Right atrium auricular region (tissue), 2 donors: ENCODE measurements at regions not wholly inside any gene's neighbourhood (a gene's known extent, or its start where the extent isn't known, plus 50 kb on each side); places are given as distances from the start of the nearest gene placed in this dataset.

ENCODE experiments used
- DNase-seq: peaks from one replicate; pipeline ENCODE4 v3.0.0-alpha.2; 2019; ENCODE audit warnings: low spot score
- H3K27ac ChIP-seq, 2 donors: fragments of 200-600 bp; sonication (generic); 1 replicate in 1 of 2; 2 replicates in 1 of 2; pipeline ENCODE4 v1.5.1; 2016 to 2019
- H3K27me3 ChIP-seq, 2 donors: fragments of 200-600 bp; sonication (generic); one replicate each; pipeline versions ENCODE4 v1.5.1 to v1.6.0; 2017 to 2019
- H3K36me3 ChIP-seq: fragments of 200-600 bp; sonication (generic); one replicate; pipeline ENCODE4 v1.5.1; 2016
- H3K4me1 ChIP-seq, 2 donors: fragments of 200-600 bp; sonication (generic); one replicate each; pipeline versions ENCODE4 v1.5.1 to v1.6.0; 2017 to 2019
- H3K4me3 ChIP-seq, 2 donors: fragments of 200-600 bp; sonication (generic); 1 replicate in 1 of 2; 2 replicates in 1 of 2; pipeline ENCODE4 v1.5.1; 2017 to 2019; ENCODE audit warnings: mild to moderate bottlenecking in 1 of 2, moderate library complexity in 1 of 2
- H3K9me3 ChIP-seq, 2 donors: fragments of 200-600 bp; sonication (generic); one replicate each; pipeline ENCODE4 v1.5.1; 2019
- CTCF ChIP-seq, 2 donors: fragments of 200-600 bp; sonication (generic); IDR thresholded peaks; one replicate each; pipeline ENCODE4 v1.5.1; 2019; ENCODE audit warnings: antibody characterized with exemption in 2 of 2

GRCh38 chr12:115383668-115384067, 699.7 kb upstream of the TBX3 start:
- Histone ChIP-seq H3K27ac (no peak overlapping the region), H3K27me3 (no peaks in the 10 kb centered on the region), H3K36me3 (no peaks in the 10 kb centered on the region), H3K9me3 (no peaks in the 10 kb centered on the region), H3K4me3 (no peak overlapping the region), H3K4me1 (no peaks in the 10 kb centered on the region)
- no peak for TF ChIP-seq CTCF (IDR thresholded peaks at IDR 0.05)
- DNase-seq = no peak

GRCh38 chr12:115382681-115383080, 698.7 kb upstream of the TBX3 start:
- DNase-seq = no peak
- Histone ChIP-seq H3K4me3 (no peak overlapping the region), H3K27ac (no peak overlapping the region), H3K9me3 (no peaks in the 10 kb centered on the region), H3K27me3 (no peaks in the 10 kb centered on the region), H3K36me3 (no peaks in the 10 kb centered on the region), H3K4me1 (no peaks in the 10 kb centered on the region)
- TF ChIP-seq CTCF (IDR thresholded peaks at IDR 0.05) = no peak

- TF ChIP-seq CTCF (IDR thresholded peaks at IDR 0.05) = no peak
- no peaks in the 10 kb centered on the region for H3K36me3 ChIP-seq
- H3K4me3 ChIP-seq = no peak overlapping the region
- no peaks in the 10 kb centered on the region for H3K4me1 ChIP-seq
- H3K27ac ChIP-seq = no peak overlapping the region
- DNase-seq = no peak
- no peaks in the 10 kb centered on the region for H3K9me3 ChIP-seq
- H3K27me3 ChIP-seq = no peaks in the 10 kb centered on the region
Observed at GRCh38 chr12:115380546-115381120, 696.7 kb upstream of the TBX3 start.

GRCh38 chr12:115378291-115378690, 694.3 kb upstream of the TBX3 start:
- Histone ChIP-seq H3K4me3 (no peak overlapping the region), H3K9me3 (no peaks in the 10 kb centered on the region), H3K36me3 (no peaks in the 10 kb centered on the region), H3K27me3 (no peaks in the 10 kb centered on the region), H3K27ac (no peak overlapping the region), H3K4me1 (no peaks in the 10 kb centered on the region)
- no peak for DNase-seq
- TF ChIP-seq CTCF (IDR thresholded peaks at IDR 0.05) = no peak

GRCh38 chr12:115377779-115378178, 693.8 kb upstream of the TBX3 start:
- no peak overlapping the region for H3K27ac ChIP-seq
- H3K36me3 ChIP-seq = no peaks in the 10 kb centered on the region
- DNase-seq = no peak
- H3K27me3 ChIP-seq = no peaks in the 10 kb centered on the region
- H3K4me1 ChIP-seq = no peaks in the 10 kb centered on the region
- TF ChIP-seq CTCF (IDR thresholded peaks at IDR 0.05) = no peak
- no peaks in the 10 kb centered on the region for H3K9me3 ChIP-seq
- no peak overlapping the region for H3K4me3 ChIP-seq

GRCh38 chr12:115377230-115377629, 693.3 kb upstream of the TBX3 start:
- no peaks in the 10 kb centered on the region for H3K27me3 ChIP-seq
- H3K4me3 ChIP-seq = no peak overlapping the region
- no peak for DNase-seq
- no peaks in the 10 kb centered on the region for H3K9me3 ChIP-seq
- H3K4me1 ChIP-seq = no peaks in the 10 kb centered on the region
- no peak overlapping the region for H3K27ac ChIP-seq
- no peak for TF ChIP-seq CTCF (IDR thresholded peaks at IDR 0.05)
- no peaks in the 10 kb centered on the region for H3K36me3 ChIP-seq
